Retinal pigment epithelial cell (primary cell): ENCODE measurements at regions not wholly inside any gene's neighbourhood (a gene's known extent, or its start where the extent isn't known, plus 50 kb on each side); places are given as distances from the start of the nearest gene placed in this dataset.

Experiments used
- DNase-seq: peaks from one replicate; pipeline ENCODE4 v3.0.0-alpha.2; 2010; ENCODE audit warnings: low read depth
- H3K4me3 ChIP-seq: 2 replicates; pipeline ENCODE4 v1.5.1; 2011; ENCODE audit warnings: mild to moderate bottlenecking, low read length, control low read depth, moderate library complexity
- TF ChIP-seq, protein P1 (sequence below): conservative IDR thresholded peaks from 2 replicates; pipeline ENCODE4 v1.5.1; 2011; ENCODE audit warnings: low read depth, low read length, control low read depth, inconsistent platforms

DNA sequence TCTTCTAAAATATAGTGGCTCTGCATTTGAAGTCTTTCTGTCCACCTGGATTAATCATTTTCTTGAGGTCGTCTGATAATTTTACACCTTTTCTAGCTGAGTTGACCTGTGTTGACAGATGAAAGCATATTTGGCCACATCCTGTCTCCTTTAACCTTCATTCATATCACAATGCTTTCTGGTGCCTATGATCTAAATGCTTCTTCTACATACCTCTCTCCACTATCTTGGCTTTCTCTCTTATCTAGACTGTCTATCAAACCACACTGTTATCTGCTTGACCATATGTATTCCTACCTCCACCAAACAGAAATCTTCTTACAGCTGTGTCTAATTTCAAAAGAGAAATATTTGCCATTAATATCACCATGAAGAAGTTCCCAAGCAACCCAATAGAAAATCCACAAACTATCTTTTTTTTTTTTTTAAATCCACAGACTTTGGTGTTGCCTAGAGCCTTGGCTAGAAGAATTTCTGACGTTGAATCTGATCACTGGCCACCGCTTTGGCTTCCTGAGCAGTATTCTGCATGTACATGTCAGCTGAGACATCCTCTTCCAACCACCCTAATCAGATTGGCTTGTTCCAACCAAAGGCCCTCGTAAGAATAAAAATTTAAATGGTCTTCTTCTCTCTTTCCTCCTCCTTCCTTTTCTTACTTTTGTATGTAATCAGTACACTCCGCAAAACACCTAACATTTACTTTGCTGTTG is 66.3 kb upstream of the SP4 start:
- H3K4me3 ChIP-seq: no peak overlapping the region
- TF ChIP-seq, protein P1, sequence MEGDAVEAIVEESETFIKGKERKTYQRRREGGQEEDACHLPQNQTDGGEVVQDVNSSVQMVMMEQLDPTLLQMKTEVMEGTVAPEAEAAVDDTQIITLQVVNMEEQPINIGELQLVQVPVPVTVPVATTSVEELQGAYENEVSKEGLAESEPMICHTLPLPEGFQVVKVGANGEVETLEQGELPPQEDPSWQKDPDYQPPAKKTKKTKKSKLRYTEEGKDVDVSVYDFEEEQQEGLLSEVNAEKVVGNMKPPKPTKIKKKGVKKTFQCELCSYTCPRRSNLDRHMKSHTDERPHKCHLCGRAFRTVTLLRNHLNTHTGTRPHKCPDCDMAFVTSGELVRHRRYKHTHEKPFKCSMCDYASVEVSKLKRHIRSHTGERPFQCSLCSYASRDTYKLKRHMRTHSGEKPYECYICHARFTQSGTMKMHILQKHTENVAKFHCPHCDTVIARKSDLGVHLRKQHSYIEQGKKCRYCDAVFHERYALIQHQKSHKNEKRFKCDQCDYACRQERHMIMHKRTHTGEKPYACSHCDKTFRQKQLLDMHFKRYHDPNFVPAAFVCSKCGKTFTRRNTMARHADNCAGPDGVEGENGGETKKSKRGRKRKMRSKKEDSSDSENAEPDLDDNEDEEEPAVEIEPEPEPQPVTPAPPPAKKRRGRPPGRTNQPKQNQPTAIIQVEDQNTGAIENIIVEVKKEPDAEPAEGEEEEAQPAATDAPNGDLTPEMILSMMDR: no peak
- no peak for DNase-seq

DNA sequence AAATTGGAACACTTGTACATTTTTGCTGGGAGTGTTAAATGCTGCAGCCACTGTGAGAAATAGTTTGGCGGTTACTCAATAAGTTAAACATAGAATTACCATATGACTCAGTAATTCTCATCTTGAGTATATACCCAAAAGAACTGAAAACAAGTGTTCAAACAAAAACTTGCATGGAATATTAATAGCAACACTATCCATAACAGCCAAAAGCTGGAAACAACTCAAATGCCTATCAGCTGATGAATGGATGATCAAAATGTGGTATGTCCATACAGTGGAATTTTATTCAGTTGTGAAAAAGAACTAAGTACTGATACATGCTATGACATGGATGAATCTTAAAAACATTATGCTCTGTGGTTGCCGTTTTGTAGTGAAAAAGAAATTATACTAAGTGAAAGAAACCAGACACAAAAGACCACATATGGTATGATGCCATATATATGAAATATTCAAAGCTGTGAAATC is 63.0 kb upstream of the SP4 start:
- DNase-seq: no peak
- H3K4me3 ChIP-seq: no peak overlapping the region
- TF ChIP-seq, protein P1: no peak

DNA sequence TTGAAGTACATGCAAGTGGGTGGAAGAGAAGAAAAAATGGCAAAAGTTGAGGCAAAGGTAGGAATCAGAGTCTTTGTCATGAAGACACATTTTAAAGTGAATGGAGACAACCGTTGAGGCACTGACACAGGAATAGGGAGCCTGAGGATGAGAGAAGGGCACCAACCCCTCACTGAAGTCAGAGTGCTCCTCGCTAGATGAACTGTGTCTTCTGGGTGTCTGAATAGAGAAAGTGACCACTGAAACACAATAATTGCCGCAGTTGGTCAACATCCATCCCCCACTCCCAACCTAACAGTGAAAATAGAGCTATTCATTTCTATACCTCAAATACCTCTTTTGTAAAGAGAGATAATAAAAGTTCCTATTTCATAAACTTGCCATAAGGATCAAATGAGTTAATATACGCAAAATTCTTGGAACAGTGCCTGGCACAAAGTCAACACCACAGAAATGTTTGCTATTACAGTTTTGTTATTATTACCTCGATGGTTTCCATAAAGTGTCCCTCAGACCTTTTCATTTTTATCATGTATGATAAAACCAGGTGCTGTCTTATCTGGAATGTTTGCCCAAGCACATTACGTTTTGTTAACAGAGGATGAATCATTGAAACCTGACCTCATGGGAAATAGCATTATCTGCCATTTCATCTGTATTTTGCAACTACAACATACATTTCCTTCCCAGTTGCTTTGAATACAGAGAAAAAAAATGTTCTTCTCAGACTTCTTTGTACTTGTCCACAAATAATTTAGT is 61.8 kb upstream of the SP4 start:
- DNase-seq: no peak
- H3K4me3 ChIP-seq: no peak overlapping the region
- TF ChIP-seq, protein P1: no peak

DNA sequence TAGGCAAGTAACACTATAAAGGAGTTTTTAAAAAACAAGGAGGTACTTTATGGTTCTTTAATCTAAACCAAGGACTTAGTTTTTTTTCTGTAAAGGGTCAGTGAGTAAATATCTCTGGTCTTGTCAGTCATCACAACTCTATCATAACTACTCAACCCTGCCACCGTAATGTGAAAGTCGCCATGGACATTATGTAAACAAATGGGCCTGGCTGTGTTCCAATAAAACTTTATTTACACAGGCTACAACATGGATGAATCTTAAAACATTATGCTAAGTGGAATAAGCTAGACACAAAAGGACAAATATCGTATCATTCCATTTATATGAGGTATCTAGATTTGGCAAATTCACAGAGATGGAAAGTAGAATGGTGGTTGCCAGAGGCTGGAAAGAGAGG is 60.8 kb upstream of the SP4 start:
- H3K4me3 ChIP-seq: no peak overlapping the region
- DNase-seq: no peak
- TF ChIP-seq, protein P1: no peak

DNA sequence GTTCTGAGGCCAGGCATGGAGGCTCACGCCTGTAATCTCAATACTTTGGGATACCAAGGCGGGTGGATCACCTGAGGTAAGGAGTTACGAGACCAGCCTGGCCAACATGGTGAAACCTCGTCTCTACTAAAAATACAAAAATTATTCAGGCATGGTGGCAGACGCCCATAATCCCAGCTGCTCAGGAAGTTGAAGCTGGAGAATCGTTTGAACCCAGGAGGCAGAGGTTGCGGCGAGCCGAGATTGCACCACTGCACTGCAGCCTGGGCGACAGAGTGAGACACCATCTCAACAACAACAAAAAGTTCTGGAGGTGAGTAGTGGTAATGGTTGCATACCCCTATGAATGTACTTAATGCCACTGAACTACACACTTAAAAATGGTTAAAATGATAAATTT is 60.3 kb upstream of the SP4 start:
- TF ChIP-seq, protein P1: no peak
- H3K4me3 ChIP-seq: no peak overlapping the region
- no peak for DNase-seq

DNA sequence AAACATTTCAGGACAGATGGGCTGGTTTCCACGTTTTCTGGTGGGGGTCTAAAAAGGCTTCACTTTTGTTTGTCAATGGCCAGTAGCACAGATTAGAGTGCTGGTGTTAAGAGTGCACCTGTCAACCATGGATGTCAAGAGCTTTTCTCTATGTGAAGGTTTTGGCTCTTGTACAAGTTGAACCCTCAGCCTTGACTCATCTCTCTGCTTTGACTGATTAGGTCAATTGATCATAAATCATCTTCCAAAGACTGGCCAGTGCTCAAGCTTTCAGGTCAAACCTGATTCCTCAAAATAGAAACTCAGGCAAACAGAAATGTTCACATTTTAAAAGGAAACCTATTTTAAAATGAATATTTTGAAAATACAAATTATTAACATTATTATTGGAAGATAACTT is 59.6 kb upstream of the SP4 start:
- DNase-seq: no peak
- TF ChIP-seq, protein P1: no peak
- H3K4me3 ChIP-seq: no peak overlapping the region
